Sciatic nerve (tissue), 2 donors: ENCODE measurements at regions not wholly inside any gene's neighbourhood (a gene's known extent, or its start where the extent isn't known, plus 50 kb on each side); places are given as distances from the start of the nearest gene placed in this dataset.

Source experiments
- ATAC-seq: fragments of 200-7000 bp; cut with Tn5 transposase; one replicate; pipeline ENCODE4 v1.9.1; 2020; ENCODE audit warnings: mild to moderate bottlenecking, moderate library complexity
- DNase-seq: peaks from one replicate; pipeline ENCODE4 v3.0.0-alpha.2; 2020; ENCODE audit warnings: low spot score
- intact Hi-C: fragments of 100-400 bp; cut with DNase I; formaldehyde crosslinking; loops from one replicate; pipeline ENCODE4 v1.14.2; 2022
- donor health status: DM: no; HTN: no; CAD: no.
- donor health status: DM: no; HTN: no; CAD: no.

DNA sequence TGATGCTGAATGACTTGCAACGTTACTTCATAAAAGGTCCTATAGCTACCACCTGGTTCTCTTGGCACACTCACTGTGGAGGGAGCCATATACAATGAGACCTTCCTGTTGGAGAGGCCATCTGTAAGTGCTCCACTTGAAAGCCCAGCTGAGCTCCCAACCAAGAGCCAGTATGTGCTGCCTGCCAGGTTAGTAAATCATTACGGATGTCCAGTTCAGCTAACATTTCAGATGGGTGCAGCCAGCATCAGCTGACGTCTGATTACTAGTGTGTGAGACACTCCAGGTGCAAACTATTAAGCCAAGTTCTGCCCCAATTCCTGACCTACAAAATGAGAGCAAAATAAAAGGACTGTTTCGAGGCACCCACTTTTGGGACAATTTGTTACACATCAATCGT lies 274.4 kb upstream of the ROBO2 start:
- no peak for DNase-seq
- no peak for ATAC-seq
- intact Hi-C loops, result no loop called here

DNA sequence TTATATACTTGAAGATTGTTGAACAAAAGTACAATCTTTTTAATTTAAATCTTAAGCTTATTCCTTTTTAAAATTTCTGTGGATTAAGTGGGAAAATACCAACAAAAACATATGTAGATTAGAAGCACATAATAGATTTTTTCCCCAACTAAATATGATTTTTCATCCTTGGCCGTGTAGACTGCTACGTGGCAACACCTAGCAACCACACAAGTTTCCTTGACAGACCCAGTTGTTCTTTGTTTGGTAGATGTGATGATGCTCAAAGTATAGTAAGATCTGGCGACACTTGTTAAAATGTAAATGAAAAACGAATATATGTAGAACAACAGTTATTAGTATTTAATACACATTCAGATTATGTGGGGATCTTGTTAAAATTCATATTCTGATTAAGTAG lies 271.0 kb upstream of the ROBO2 start:
- ATAC-seq (no peak), DNase-seq (no peak)
- intact Hi-C loops, result no loop called here

DNA sequence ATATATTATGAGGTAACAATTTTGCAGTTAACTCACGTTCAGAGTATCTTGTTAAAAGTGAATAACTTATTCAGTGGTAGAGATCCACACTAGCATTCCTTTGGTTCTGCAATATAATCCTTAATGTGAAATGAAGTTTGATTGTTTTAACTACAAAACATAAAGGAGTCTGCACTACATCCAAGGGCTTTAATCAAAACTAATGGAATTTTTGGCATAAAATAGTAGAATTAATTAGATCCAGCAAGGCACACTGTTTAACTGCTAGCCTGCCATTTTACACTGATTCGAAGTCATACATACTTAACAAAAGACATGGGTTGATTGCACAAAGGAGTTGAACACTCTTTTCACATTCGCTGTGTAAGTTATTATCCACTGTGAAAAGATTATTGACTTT lies 263.0 kb upstream of the ROBO2 start:
- DNase-seq (no peak), ATAC-seq (no peak)
- intact Hi-C loops, result no loop called here

GRCh38 chr3:76788206-76788605 lies 251.7 kb upstream of the ROBO2 start:
- ATAC-seq (no peak), DNase-seq (no peak)
- intact Hi-C loops, result no loop called here

DNA sequence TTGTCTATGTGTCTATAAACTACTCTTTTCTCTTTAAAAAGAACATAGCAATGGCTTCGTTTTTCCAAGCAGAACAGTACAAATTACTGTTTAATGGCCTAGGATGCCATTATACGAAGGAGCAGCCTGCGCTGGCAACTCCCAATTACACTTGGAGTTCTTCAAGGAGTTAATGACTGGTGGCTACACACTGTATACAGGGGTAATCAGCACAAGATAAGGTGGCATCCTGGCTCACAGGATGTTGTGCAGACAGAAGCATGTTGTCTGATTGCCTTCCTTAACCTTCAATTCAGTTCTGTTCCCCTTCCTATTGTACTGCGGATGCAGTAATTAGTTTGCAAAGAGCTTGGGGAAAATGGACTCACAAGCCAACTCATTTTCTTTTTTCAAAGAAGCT lies 250.7 kb upstream of the ROBO2 start:
- intact Hi-C loops, result no loop called here
- ATAC-seq (no peak), DNase-seq (no peak)

GRCh38 chr3:76811418-76811817 lies 228.5 kb upstream of the ROBO2 start:
- DNase-seq, result no peak
- intact Hi-C loops, result no loop called here
- no peak for ATAC-seq

DNA sequence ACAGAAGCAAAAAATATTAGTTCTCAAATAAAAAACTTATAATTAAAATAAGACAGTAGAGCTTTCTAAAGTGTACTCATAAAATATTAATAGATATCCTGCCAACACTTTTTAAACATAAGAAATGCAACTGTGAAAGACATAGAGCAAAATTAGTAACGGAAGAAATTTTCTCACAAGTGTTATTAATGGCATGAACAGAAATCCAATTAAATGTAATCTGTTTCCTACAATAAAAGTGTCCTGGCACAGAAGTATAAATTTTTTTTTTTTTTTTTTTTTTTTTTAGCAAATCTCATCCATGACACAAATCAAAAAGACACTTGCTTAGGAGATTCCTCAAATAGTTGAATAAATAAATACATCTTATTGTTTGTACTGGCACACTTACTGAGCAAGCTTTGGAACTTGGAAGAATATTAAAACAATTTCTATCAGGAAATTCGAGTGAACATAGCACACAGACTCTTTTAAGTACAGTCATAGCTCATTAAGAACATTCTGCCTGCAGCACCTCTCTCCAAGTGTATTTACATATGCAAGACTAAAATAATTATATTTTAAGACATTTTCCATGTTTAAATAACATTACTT lies 227.2 kb upstream of the ROBO2 start:
- DNase-seq, result no peak
- intact Hi-C loops, result no loop called here

DNA sequence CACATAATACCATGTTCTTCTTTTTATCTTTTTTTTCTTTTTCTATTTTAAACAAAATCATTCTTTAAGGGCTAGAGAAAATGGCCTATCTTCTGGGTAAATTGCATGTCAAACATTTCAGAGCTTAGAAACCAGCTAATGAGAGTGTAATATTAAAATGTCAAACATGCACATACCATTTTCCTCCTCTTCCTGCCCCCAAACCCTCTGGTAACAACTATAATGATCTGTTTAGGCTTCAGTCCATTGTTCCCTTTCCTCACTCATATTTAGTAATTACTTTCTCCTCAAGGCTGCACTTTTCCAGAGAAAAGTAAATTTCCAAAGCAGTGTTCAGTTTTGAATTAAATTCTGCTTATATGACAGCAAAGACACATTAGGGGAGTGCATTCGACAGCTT lies 224.3 kb upstream of the ROBO2 start:
- DNase-seq (no peak), ATAC-seq (no peak)

More for the DNA sequence above, 227.2 kb upstream of the ROBO2 start:
- no peak for ATAC-seq

GRCh38 chr3:76820481-76820880 lies 219.4 kb upstream of the ROBO2 start:
- ATAC-seq (no peak), DNase-seq (no peak)
- intact Hi-C loops, result no loop called here

More for the DNA sequence above, 224.3 kb upstream of the ROBO2 start:
- intact Hi-C loops, result no loop called here

DNA sequence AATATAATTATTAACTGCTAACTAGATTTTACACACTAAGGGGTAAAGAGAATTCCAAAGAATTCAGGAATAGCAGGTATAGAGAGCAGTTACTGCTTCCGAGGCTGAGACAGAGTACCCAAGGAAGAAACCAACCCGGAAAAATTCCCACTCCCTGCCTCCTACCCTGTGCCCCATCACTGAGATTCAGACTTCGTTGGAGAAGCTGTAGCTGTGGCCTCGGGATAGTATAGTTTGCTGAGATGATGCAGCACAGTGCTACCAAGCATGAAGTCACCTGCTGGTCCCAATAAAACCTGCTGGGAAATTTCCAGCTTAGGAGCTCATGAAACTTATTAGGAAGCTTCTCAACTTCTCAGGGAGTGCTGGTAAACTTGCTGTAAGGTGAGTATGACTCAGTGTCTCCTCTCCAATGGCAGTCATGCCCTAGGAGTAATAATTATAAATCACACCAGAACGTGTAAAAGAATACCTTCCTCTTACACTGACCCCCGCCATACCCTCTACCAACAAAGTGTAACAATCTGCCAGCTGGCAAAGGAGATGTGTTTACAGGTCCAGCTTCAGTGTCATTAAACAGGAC lies 215.2 kb upstream of the ROBO2 start:
- DNase-seq (no peak), ATAC-seq (no peak)
- intact Hi-C loops, result no loop called here

GRCh38 chr3:76826861-76827260 lies 213.0 kb upstream of the ROBO2 start:
- intact Hi-C loops, result no loop called here
- ATAC-seq (no peak), DNase-seq (no peak)

GRCh38 chr3:76827701-76828226 lies 212.1 kb upstream of the ROBO2 start:
- ATAC-seq (no peak), DNase-seq (no peak)
- intact Hi-C loops, result no loop called here

DNA sequence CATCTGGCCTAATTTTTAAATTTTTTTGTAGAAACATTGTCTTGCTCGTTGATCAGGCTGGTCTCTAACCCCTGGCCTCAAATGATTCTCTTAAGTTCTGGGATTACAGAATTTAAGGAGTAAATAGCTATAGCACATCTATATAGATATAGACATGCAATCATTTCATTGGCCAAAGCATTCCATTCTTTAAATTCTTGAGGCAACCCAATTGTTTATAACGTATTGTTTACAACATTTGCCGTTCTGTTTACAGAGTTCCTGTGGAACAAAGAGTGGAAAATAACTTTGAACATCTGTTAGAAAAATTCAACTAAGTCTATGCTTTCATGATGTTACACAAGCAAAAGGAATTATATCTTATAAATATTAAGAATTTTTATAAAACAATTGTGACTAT lies 205.2 kb upstream of the ROBO2 start:
- intact Hi-C loops, result no loop called here
- DNase-seq (no peak), ATAC-seq (no peak)

GRCh38 chr3:76841747-76842146 lies 198.2 kb upstream of the ROBO2 start:
- no peak for DNase-seq
- intact Hi-C loops, result no loop called here
- no peak for ATAC-seq

DNA sequence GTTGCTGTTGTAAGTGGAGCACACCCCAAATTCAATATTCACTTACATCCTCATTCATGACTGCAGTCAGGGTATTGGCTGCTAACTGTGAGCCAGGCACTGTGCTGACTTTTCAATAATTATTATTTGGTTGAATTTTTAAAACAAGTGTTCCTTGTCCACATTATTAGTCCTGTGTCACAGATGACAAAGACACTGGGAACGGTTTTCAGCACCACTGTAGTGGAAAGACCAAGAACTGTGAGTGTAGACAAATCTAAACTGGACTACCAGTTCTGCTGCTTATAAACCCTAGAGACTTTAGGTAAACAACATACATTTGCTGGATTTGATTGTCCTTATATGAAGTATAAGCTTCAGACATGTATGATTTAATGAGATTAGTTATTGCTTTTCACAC lies 197.7 kb upstream of the ROBO2 start:
- ATAC-seq (no peak), DNase-seq (no peak)
- intact Hi-C loops, result no loop called here

GRCh38 chr3:76855451-76855850 lies 184.4 kb upstream of the ROBO2 start:
- DNase-seq (no peak), ATAC-seq (no peak)
- intact Hi-C loops, result no loop called here

DNA sequence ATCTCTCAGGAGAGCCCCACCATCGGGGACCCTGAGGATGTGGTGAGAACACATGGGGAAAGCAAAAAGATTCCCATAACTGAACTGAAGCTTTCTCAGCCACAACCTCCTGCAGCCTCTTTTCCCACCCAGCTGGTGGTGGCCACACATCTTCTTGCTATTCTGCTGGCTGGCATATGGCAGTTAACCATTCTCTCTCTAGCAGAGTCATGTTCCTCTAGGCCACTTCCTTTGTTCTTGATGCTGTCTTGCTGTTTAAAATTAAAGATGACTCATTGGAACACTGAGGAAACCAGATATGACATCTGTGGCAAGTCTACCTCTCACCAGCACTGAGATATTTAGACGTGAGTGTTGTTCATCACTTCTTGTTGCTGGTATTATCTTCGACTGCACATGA lies 180.3 kb upstream of the ROBO2 start:
- intact Hi-C loops, result no loop called here
- ATAC-seq, result no peak
- no peak for DNase-seq

- intact Hi-C loops, result no loop called here
- no peak for DNase-seq
- no peak for ATAC-seq
Measured at GRCh38 chr3:76864355-76864754, 175.5 kb upstream of the ROBO2 start.

GRCh38 chr3:76866729-76867408 lies 173.0 kb upstream of the ROBO2 start:
- no peak for DNase-seq
- no peak for ATAC-seq
- intact Hi-C loops, result no loop called here

GRCh38 chr3:76869726-76870384 lies 170.0 kb upstream of the ROBO2 start:
- no peak for ATAC-seq
- intact Hi-C loops, result no loop called here
- no peak for DNase-seq
